Hepatocyte (in vitro differentiated cells): ENCODE measurements at regions not wholly inside any gene's neighbourhood (a gene's known extent, or its start where the extent isn't known, plus 50 kb on each side); places are given as distances from the start of the nearest gene placed in this dataset.

Source experiments
- DNase-seq: peaks from one replicate; pipeline ENCODE4 v3.0.0-alpha.2; 2016; ENCODE audit warnings: low spot score
- H2AFZ ChIP-seq: fragments of 200-600 bp; sonication (generic); 2 replicates; pipeline ENCODE4 v1.6.0; 2016; ENCODE audit warnings: antibody characterized with exemption, mild to moderate bottlenecking
- H3K27ac ChIP-seq: fragments of 200-600 bp; sonication (generic); 2 replicates; pipeline ENCODE4 v1.5.1; 2016; ENCODE audit warnings: mild to moderate bottlenecking
- H3K27me3 ChIP-seq: fragments of 200-600 bp; sonication (generic); 2 replicates; pipeline ENCODE4 v1.6.1; 2016
- H3K36me3 ChIP-seq: fragments of 200-600 bp; sonication (generic); replicated peaks from 2 replicates; pipeline ENCODE4 v1.5.1; 2016; ENCODE audit warnings: low read depth; ENCODE audit not compliant: insufficient read depth
- H3K4me1 ChIP-seq: fragments of 200-600 bp; sonication (generic); 2 replicates; pipeline ENCODE4 v1.5.1; 2016; ENCODE audit warnings: mild to moderate bottlenecking, moderate library complexity; ENCODE audit not compliant: insufficient read depth
- H3K4me2 ChIP-seq: fragments of 200-600 bp; sonication (generic); 2 replicates; pipeline ENCODE4 v1.6.0; 2016
- H3K4me3 ChIP-seq: fragments of 200-600 bp; sonication (generic); 2 replicates; pipeline ENCODE4 v1.5.1; 2016; ENCODE audit warnings: mild to moderate bottlenecking
- H3K79me2 ChIP-seq: fragments of 200-600 bp; sonication (generic); 2 replicates; pipeline ENCODE4 v1.6.0; 2017; ENCODE audit warnings: mild to moderate bottlenecking
- H3K9me2 ChIP-seq: fragments of 200-600 bp; sonication (generic); replicated peaks from 2 replicates; pipeline ENCODE4 v1.6.0; 2017; ENCODE audit warnings: mild to moderate bottlenecking; ENCODE audit not compliant: insufficient read depth
- H3K9me3 ChIP-seq: fragments of 200-600 bp; sonication (generic); 2 replicates; pipeline ENCODE4 v1.5.1; 2016; ENCODE audit warnings: low read depth, mild to moderate bottlenecking
- H4K20me1 ChIP-seq: fragments of 200-600 bp; sonication (generic); 2 replicates; pipeline ENCODE4 v1.6.0; 2016; ENCODE audit warnings: mild to moderate bottlenecking; ENCODE audit not compliant: insufficient read depth, poor library complexity, severe bottlenecking
- EZH2 ChIP-seq: fragments of 200-600 bp; sonication (generic); IDR thresholded peaks from 2 replicates; pipeline ENCODE4 v1.6.1; 2016; ENCODE audit warnings: antibody characterized with exemption, mild to moderate bottlenecking, borderline replicate concordance
- WGBS: methylation state at CpG from one replicate; pipeline ENCODE4 v1.1.6; 2016; ENCODE audit warnings: low lambda C conversion rate; ENCODE audit errors: missing lambda C conversion rate; 5-methylcytosine and 5-hydroxymethylcytosine counted together

DNA sequence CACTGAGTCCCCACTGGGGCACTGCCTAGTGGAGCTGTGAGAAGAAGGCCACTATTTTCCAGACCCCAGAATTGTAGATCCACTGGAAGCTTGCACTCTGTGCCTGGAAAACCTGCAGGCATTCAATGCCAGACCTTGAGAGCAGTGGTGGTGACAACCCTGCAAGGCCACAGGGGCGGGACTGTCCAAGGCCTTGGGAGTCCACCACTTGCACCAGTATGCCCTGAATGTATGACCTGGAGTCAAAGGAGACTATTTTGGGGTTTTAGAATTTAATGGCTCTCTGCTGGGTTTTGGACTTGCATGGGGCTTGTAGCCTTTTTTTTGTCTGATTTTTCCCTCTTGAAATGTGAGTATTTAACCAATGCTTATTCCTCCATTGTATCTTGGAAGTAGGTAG is 145.8 kb downstream of the MSN start:
- Histone ChIP-seq H3K9me2 (no peaks in the 10 kb centered on the region), H3K27ac (no peak overlapping the region), H3K27me3 (no peaks in the 10 kb centered on the region), H3K4me3 (no peak overlapping the region), H2AFZ (no peak overlapping the region), H3K79me2 (no peaks in the 10 kb centered on the region), H4K20me1 (no peaks in the 10 kb centered on the region), H3K36me3 (no peaks in the 10 kb centered on the region), H3K4me2 (no peak overlapping the region), H3K4me1 (no peaks in the 10 kb centered on the region), H3K9me3 (no peaks in the 10 kb centered on the region)
- TF ChIP-seq EZH2, result no peak
- WGBS, result 76% methylated on average over 1 of the region's 1 CpG
- DNase-seq, result no peak

DNA sequence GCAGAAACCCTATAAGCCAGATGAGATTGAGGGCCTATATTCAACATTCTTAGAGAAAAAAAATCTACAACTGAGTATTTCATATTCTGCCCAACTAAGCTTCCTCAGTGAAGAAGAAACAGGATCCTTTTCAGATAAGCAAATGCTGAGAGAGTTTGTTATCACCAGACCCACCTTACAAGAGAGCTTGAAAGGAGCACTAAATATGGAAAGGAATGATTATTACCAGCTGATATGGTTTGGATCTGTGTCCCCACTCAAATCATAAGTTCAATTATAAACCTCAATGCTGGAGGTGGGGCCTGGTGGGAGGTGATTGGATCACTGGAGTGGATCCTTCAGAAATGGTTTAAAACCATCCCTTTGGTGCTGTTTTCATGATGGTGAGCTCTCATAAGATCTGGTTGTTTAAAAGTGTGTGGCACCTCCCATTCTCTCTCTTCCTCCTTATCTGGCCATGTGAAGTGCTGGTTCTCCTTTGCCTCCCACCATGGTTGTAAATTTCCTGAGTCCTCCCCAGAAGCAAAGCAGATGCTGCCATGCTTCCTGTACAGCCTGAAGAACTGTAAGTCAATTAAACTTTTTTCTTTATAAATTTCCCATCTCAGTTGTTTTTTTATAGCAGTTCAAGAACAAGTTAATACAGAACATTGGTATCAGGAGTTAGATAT is 144.2 kb downstream of the MSN start:
- no peak overlapping the region for H2AFZ ChIP-seq
- DNase-seq, result no peak

More for the DNA sequence above, 144.2 kb downstream of the MSN start:
- H3K9me2 ChIP-seq, result no peaks in the 10 kb centered on the region
- no peak overlapping the region for H3K4me2 ChIP-seq
- no peaks in the 10 kb centered on the region for H3K4me1 ChIP-seq
- H3K27me3 ChIP-seq, result no peaks in the 10 kb centered on the region
- no peak overlapping the region for H3K27ac ChIP-seq
- no peaks in the 10 kb centered on the region for H3K36me3 ChIP-seq
- no peak overlapping the region for H3K4me3 ChIP-seq
- no peaks in the 10 kb centered on the region for H4K20me1 ChIP-seq
- H3K79me2 ChIP-seq, result no peaks in the 10 kb centered on the region
- H3K9me3 ChIP-seq, result no peaks in the 10 kb centered on the region
- no peak for TF ChIP-seq EZH2
